ENCODE measurements at regions not wholly inside any gene's neighbourhood (a gene's known extent, or its start where the extent isn't known, plus 50 kb on each side); places are given as distances from the start of the nearest gene placed in this dataset.
"Not testable (repeated sequence)": the region's sequence is repeated elsewhere in the genome, so short reads cannot be mapped to it uniquely, and the experiment has no call there.

- not testable (repeated sequence) for DNase-seq (ENCODE audit: low spot score)
Measured at GRCh38 chr11:67774175-67774574, 99.8 kb upstream of the ALDH3B2 start.

GRCh38 chr11:67768001-67768730, 93.7 kb upstream of the ALDH3B2 start:
- DNase-seq (ENCODE audit: low spot score), result not testable (repeated sequence)

GRCh38 chr11:67761211-67761610, 86.8 kb upstream of the ALDH3B2 start:
- DNase-seq (ENCODE audit: low spot score), result not testable (repeated sequence)

- not testable (repeated sequence) for DNase-seq (ENCODE audit: low spot score)
Measured at GRCh38 chr11:67759321-67759720, 84.9 kb upstream of the ALDH3B2 start.

- not testable (repeated sequence) for DNase-seq (ENCODE audit: low spot score)
Measured at GRCh38 chr11:67758467-67758866, 84.0 kb upstream of the ALDH3B2 start.

GRCh38 chr11:67758009-67758408, 83.6 kb upstream of the ALDH3B2 start:
- not testable (repeated sequence) for DNase-seq (ENCODE audit: low spot score)

- DNase-seq (ENCODE audit: low spot score), result not testable (repeated sequence)
Measured at GRCh38 chr11:67753820-67754219, 79.4 kb upstream of the ALDH3B2 start.

GRCh38 chr11:67745181-67745726, 70.8 kb upstream of the ALDH3B2 start:
- no peak for DNase-seq (ENCODE audit: low spot score)

- not testable (repeated sequence) for DNase-seq (ENCODE audit: low spot score)
Measured at GRCh38 chr11:67744231-67744630, 69.8 kb upstream of the ALDH3B2 start.

GRCh38 chr11:67738231-67738630, 63.8 kb upstream of the ALDH3B2 start:
- not testable (repeated sequence) for DNase-seq (ENCODE audit: low spot score)

GRCh38 chr11:67737562-67738080, 63.2 kb upstream of the ALDH3B2 start:
- DNase-seq (ENCODE audit: low spot score), result not testable (repeated sequence)

GRCh38 chr11:67732045-67732787, 57.8 kb upstream of the ALDH3B2 start:
- DNase-seq (ENCODE audit: low spot score), result no peak

- DNase-seq (ENCODE audit: low spot score), result no peak
Measured at GRCh38 chr11:67731583-67731982, 57.2 kb upstream of the ALDH3B2 start.

GRCh38 chr11:67728163-67728571, 53.7 kb upstream of the ALDH3B2 start:
- DNase-seq (ENCODE audit: low spot score), result not testable (repeated sequence)

GRCh38 chr11:67727066-67728040, 52.9 kb upstream of the ALDH3B2 start:
- not testable (repeated sequence) for DNase-seq (ENCODE audit: low spot score)

Measured in NAMALWA (cell line).